ENCODE measurements at regions not wholly inside any gene's neighbourhood (a gene's known extent, or its start where the extent isn't known, plus 50 kb on each side); places are given as distances from the start of the nearest gene placed in this dataset.
A peak's percentile ranks its signal among the peaks of the same experiment; 100 is the strongest.
"Not testable (repeated sequence)": the region's sequence is repeated elsewhere in the genome, so short reads cannot be mapped to it uniquely, and the experiment has no call there.

DNA sequence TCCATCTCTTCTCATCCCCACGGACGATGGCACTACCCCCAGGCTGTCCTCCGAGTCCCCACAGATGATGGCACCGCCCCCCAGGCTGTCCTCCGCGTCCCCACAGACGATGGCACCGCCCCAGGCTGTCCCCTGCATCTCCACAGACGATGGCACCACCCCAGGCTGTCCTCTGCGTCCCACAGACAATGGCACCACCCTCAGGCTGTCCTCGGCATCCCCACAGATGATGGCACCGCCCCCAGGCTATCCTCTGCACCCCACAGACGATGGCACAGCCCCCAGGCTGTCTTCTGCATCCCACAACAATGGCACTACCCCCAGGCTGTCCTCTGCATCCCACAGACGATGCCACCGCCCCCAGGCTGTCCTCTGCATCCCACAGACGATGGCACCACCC lies 57.4 kb upstream of the PTCH1 start:
- no peak for DNase-seq

DNA sequence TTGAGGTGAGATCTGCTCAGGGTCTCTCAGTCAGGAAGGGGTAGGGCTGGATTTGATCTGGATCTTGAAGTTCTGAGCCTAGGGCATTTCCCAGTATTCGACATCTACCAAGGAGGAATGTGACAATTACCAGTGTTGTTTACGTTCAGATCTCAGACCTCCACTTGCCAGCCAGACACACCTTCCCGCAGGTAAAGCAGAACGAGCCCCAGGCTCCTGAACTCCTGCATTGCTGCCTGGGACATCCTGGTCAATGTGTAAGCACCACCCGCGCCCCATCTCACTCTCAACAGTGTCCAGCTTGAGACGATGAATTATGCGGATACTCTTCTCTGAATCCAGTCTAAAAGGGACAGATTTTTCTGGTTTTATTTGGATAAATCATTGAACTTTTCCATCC lies 56.7 kb upstream of the PTCH1 start:
- DNase-seq: peak; percentile 79

DNA sequence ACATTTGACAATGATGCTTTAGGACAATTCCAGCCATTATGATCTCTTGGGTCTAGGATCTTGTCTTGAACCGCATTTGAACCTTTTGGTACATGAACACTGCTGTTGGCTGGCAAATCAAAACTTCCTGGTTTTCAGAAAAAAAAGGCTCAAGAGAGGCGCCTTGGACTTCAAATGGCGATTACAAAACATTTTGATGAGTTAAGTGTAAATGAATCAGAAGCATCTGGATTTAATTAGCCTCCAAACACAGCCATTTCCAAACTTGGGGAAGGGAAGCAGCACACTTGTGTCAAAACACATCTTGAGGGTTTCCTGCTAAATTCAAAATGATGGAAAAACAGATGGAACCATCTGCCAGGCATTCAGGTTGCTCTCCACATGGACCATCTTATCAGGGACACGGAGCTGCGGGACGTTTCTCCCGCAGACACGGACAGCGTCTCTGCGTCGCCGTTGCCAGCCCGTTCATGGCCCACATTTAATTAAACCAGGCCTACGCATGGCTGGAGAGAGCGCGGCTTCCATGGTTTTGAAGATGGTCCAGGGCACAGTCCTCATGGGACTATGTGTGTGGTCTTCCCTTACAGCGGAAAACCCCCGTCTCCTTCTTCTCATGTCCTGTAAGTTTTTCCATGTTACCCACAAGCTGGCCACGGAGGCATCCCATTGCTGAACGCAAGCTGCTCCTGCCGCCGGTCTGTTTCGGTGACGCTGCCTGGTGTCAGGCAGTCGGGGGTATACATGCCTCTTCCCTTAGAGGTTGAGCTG lies 55.8 kb upstream of the PTCH1 start:
- no peak for DNase-seq

DNA sequence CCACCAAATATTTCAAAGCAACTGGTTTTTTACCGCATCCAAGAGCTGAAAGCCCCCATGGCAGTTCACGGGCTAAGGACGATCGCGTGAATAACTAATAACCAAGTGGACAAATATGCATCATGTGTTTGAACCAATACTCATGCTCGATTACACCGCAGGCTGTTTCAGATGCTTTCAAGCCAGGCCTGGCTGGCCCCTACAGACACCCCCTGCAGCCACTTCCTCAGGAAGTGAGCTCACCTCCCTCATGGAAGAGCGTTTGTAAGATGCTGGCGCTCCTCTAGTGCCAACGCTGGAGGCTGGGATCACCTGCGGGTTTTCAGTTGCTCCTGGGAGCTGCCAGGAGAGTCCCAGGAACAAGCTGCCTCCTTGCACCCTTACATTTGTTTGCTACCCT lies 53.9 kb upstream of the PTCH1 start:
- peak; percentile 88 for DNase-seq

DNA sequence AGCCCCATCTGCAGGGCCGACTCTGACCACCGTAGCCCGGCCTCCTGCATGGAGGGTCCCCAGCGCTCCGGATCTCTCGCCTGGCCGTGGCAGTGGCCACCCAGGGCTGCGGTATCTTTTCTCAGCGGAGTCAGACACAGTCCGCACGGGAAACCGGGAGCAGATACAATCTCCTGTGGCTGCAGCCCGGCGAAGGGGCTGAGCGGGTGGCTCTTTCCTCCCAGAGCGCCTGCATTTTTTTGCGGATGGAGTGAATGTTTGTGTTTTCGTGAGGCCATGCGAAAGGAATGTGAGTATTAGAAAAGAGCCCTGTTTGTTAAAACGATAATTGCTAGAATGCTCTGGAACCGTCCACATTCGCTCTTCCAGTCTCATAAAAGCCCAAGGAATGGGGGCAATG lies 53.4 kb upstream of the PTCH1 start:
- DNase-seq: peak; percentile 93

DNA sequence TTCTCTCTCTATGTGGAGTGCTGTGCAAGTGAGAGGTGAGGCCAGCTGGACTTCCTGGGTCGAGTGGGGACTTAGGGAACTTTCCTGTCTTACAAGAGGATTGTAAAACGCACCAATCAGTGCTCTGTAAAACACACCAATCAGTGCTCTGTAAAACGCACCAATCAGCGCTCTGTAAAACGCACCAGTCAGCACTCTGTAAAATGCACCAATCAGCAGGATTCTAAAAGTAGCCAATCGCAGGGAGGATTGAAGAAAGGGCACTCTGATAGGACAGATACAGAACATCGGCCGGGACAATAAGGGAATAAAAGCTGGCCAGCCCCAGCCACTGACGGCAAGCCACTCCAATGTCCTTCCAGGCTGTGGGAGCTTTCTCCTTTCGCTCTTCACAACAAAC lies 52.0 kb upstream of the PTCH1 start:
- not testable (repeated sequence) for DNase-seq

All from islet precursor cell (in vitro differentiated cells).